ENCODE measurements at regions not wholly inside any gene's neighbourhood (a gene's known extent, or its start where the extent isn't known, plus 50 kb on each side); places are given as distances from the start of the nearest gene placed in this dataset.

- Histone ChIP-seq H2AFZ (ENCODE audit: low read length) (no peak overlapping the region), H3K27ac (ENCODE audit: low read depth, low read length, poor library complexity, severe bottlenecking) (no peak overlapping the region)
- TF ChIP-seq CTCF (IDR thresholded peaks at IDR 0.05; ENCODE audit: low read length) (no peak), EZH2 (IDR thresholded peaks at IDR 0.05; ENCODE audit: borderline replicate concordance, low read length) (no peak)
These were observed 926.5 kb upstream of the GHITM start for GRCh38 chr10:83212632-83213334.

DNA sequence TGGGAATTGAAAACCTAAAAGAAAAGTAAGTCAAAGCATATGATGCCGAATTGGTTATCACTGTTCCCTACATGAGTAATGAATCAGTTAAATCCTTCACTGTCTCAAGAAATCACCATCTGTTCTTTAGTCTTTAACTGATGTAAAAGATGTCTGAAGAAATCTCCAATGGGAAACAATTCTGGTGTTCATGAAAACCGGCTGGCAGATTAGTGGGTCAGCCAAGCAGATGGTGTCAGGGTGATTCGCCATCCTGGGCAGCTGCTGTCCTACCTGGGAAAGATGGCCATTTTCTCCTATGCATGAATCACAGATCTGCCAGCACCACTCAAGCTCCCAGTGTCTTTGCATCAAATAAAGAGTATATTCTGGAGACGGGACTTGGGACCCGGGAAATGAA lies 925.2 kb upstream of the GHITM start:
- no peak overlapping the region for H3K4me3 ChIP-seq (ENCODE audit: low read depth, low read length, poor library complexity, severe bottlenecking)
- no peaks in the 10 kb centered on the region for H3K79me2 ChIP-seq (ENCODE audit: insufficient read depth, low read length)
- H3K4me1 ChIP-seq (ENCODE audit: insufficient read depth, low read length, severe bottlenecking), result no peaks in the 10 kb centered on the region
- no peaks in the 10 kb centered on the region for H3K36me3 ChIP-seq (ENCODE audit: insufficient read depth, low read length)
- H2AFZ ChIP-seq (ENCODE audit: low read length), result no peak overlapping the region
- no peak overlapping the region for H3K9ac ChIP-seq (ENCODE audit: low read length)
- H3K9me2 ChIP-seq (ENCODE audit: low read depth, low read length), result no peaks in the 10 kb centered on the region
- no peak overlapping the region for H3K4me2 ChIP-seq (ENCODE audit: low read length)
- H3K9me3 ChIP-seq (ENCODE audit: low read length), result no peaks in the 10 kb centered on the region
- H3F3A ChIP-seq (ENCODE audit: insufficient read depth, low read length), result no peaks in the 10 kb centered on the region
- no peaks in the 10 kb centered on the region for H3K27me3 ChIP-seq (ENCODE audit: insufficient read depth, low read length)
- H3K27ac ChIP-seq (ENCODE audit: low read depth, low read length, poor library complexity, severe bottlenecking), result no peak overlapping the region
- TF ChIP-seq CTCF (IDR thresholded peaks at IDR 0.05; ENCODE audit: low read length), result no peak
- TF ChIP-seq EZH2 (IDR thresholded peaks at IDR 0.05; ENCODE audit: borderline replicate concordance, low read length), result no peak
- H4K20me1 ChIP-seq (ENCODE audit: insufficient read depth, low read length), result no peaks in the 10 kb centered on the region

More at GRCh38 chr10:83212632-83213334, 926.5 kb upstream of the GHITM start:
- Histone ChIP-seq H3K9me3 (ENCODE audit: low read length) (no peaks in the 10 kb centered on the region), H4K20me1 (ENCODE audit: insufficient read depth, low read length) (no peaks in the 10 kb centered on the region), H3K9me2 (ENCODE audit: low read depth, low read length) (no peaks in the 10 kb centered on the region), H3K27me3 (ENCODE audit: insufficient read depth, low read length) (no peaks in the 10 kb centered on the region), H3F3A (ENCODE audit: insufficient read depth, low read length) (no peaks in the 10 kb centered on the region), H3K4me2 (ENCODE audit: low read length) (no peak overlapping the region), H3K4me3 (ENCODE audit: low read depth, low read length, poor library complexity, severe bottlenecking) (no peak overlapping the region), H3K79me2 (ENCODE audit: insufficient read depth, low read length) (no peaks in the 10 kb centered on the region), H3K4me1 (ENCODE audit: insufficient read depth, low read length, severe bottlenecking) (no peaks in the 10 kb centered on the region), H3K36me3 (ENCODE audit: insufficient read depth, low read length) (no peaks in the 10 kb centered on the region), H3K9ac (ENCODE audit: low read length) (no peak overlapping the region)

DNA sequence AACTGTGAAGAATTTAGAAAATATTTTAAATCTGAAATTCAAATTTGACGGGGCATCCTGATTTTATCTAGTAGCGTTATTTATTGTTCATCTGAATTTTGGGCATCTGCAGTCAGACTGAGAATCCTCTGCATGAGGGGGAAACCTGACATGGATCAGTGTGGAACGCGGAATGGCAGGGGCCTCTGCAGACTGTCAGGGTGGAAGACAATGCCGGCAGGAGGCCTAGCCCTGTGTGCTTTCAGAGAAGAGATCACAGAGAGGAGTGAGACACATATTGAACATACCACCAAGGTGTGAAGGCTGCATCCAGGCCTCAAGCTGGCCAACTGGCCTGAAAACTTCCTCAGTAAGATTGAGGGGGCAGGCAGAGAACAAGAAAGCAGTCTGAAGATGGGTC lies 921.1 kb upstream of the GHITM start:
- Histone ChIP-seq H3K27ac (ENCODE audit: low read depth, low read length, poor library complexity, severe bottlenecking) (no peak overlapping the region), H2AFZ (ENCODE audit: low read length) (no peak overlapping the region), H3K27me3 (ENCODE audit: insufficient read depth, low read length) (no peaks in the 10 kb centered on the region), H3K9me2 (ENCODE audit: low read depth, low read length) (no peaks in the 10 kb centered on the region), H3K4me2 (ENCODE audit: low read length) (no peak overlapping the region), H3K79me2 (ENCODE audit: insufficient read depth, low read length) (no peaks in the 10 kb centered on the region), H3K4me1 (ENCODE audit: insufficient read depth, low read length, severe bottlenecking) (no peaks in the 10 kb centered on the region), H3K9ac (ENCODE audit: low read length) (no peak overlapping the region), H3K9me3 (ENCODE audit: low read length) (no peaks in the 10 kb centered on the region), H4K20me1 (ENCODE audit: insufficient read depth, low read length) (no peaks in the 10 kb centered on the region), H3F3A (ENCODE audit: insufficient read depth, low read length) (no peaks in the 10 kb centered on the region), H3K4me3 (ENCODE audit: low read depth, low read length, poor library complexity, severe bottlenecking) (no peak overlapping the region), H3K36me3 (ENCODE audit: insufficient read depth, low read length) (no peaks in the 10 kb centered on the region)
- no peak for TF ChIP-seq EZH2 (IDR thresholded peaks at IDR 0.05; ENCODE audit: borderline replicate concordance, low read length)
- no peak for TF ChIP-seq CTCF (IDR thresholded peaks at IDR 0.05; ENCODE audit: low read length)

All from OCI-LY1 (cell line).